SK-N-SH (cell line): ENCODE measurements at regions not wholly inside any gene's neighbourhood (a gene's known extent, or its start where the extent isn't known, plus 50 kb on each side); places are given as distances from the start of the nearest gene placed in this dataset.

Experiments used
- CTCF ChIP-seq: fragments of 200-600 bp; sonication (generic); IDR thresholded peaks from 2 replicates; pipeline ENCODE4 v1.6.1; 2017; ENCODE audit warnings: antibody characterized with exemption, mild to moderate bottlenecking, moderate library complexity
- EP300 ChIP-seq, 2 experiments: IDR thresholded peaks; 2 replicates each; pipeline versions ENCODE4 v1.4.0 to v1.6.1; 2012; ENCODE audit warnings: borderline replicate concordance in 1 of 2, low read depth in 1 of 2, low read length in 1 of 2
- FOXM1 ChIP-seq: IDR thresholded peaks from 2 replicates; pipeline ENCODE4 v1.4.0; 2012; ENCODE audit warnings: low read depth, mild to moderate bottlenecking
- IRF3 ChIP-seq: fragments of 150-350 bp; IDR thresholded peaks from 2 replicates; pipeline ENCODE4 v1.6.1; 2016; ENCODE audit warnings: mild to moderate bottlenecking, low read depth, low read length
- NRF1 ChIP-seq: IDR thresholded peaks from 2 replicates; pipeline ENCODE4 v1.6.1; 2012; ENCODE audit warnings: low read depth, mild to moderate bottlenecking, low read length
- RFX5 ChIP-seq: IDR thresholded peaks from 2 replicates; pipeline ENCODE4 v1.6.1; 2012; ENCODE audit warnings: mild to moderate bottlenecking, improper control_type of control experiment, low read length

GRCh38 chr10:85491652-85492051, 874.9 kb downstream of the GRID1 start:
- TF ChIP-seq IRF3 (no peak), RFX5 (no peak), CTCF (no peak), EP300 (IDR thresholded peaks at IDR 0.05; ENCODE audit: borderline replicate concordance in 1 of 2, low read depth in 1 of 2, low read length in 1 of 2) (no peak; a peak in 1 of 4 replicates), FOXM1 (no peak), NRF1 (no peak)
